HG02970 (cell line): ENCODE measurements at regions not wholly inside any gene's neighbourhood (a gene's known extent, or its start where the extent isn't known, plus 50 kb on each side); places are given as distances from the start of the nearest gene placed in this dataset.

Experiments
- ATAC-seq: cut with Tn5 transposase; IDR thresholded peaks from one replicate; pipeline ENCODE4 v1.9.1; 2021; ENCODE audit warnings: mild to moderate bottlenecking, moderate library complexity, moderate number of reproducible peaks; ENCODE audit not compliant: unreplicated experiment, low FRiP score

DNA sequence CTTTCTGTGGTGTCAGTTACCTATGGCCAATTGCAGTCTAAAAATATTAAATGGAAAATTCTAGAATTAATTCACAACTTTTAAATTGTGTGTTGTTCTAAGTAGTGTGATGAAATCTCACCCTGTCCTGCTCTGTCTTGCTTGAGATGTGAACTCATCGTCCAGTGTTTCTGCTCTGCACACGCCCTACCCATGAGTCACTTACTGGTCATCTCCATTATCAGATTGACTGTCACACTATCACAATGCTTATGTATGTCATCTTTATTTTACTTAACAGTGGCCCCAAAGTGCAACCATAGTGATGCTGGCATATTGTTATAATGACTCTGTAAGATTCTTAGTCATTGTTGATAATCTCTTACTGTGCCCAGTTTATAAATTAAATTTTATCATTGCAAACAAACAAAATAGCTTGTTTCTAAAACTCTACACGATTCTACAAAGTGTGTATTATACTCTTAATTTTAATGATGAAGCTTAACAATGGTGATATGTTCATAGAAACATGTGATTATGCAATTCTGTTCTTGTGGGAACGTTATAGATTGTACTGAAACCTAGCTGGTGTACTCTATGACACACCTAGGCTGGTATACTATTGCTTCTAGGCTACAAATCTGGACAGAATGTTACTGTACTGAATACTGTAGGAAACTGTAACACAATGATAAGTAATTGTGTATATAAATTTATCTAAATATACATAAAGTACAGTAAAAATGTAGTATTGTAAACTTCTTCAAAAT is 1086.8 kb upstream of the PIK3C3 start:
- ATAC-seq = no peak

DNA sequence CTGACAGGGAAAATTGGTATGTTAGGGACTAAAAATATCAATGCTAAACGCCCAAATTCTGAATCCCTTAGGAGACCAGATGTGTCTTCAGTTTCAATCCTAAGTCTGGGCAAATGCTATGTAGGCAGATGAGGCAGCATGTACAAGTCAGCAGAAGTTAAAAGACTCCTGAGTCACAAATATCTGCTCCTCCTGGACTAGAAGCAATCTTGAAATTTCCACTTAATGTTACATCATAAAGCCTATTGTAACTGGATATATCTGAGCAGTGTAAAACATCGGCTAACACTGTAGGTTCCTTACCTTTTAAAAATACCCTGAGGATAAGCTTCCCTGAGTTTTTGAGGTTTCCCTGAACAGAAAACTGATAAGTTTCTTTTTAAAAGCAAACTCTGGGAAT is 1087.6 kb upstream of the PIK3C3 start:
- ATAC-seq = no peak

DNA sequence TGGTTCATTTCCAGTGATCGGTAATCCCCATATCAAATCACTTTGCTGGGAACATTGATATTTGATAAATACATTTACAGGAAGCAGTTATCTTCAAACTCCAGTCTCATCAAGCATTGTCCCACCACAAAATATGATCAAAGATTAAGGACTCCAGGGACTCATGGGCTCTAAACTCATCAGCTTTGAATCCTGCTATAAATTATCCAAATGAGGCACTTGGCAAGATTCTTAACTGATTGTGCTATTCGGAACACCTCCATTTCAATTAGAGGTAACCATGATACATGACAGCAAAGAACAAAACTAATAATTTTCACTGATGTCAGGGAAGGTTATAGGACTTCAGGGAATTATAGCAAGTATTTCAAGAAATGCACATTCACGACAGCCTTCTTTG is 1088.1 kb upstream of the PIK3C3 start:
- no peak for ATAC-seq

DNA sequence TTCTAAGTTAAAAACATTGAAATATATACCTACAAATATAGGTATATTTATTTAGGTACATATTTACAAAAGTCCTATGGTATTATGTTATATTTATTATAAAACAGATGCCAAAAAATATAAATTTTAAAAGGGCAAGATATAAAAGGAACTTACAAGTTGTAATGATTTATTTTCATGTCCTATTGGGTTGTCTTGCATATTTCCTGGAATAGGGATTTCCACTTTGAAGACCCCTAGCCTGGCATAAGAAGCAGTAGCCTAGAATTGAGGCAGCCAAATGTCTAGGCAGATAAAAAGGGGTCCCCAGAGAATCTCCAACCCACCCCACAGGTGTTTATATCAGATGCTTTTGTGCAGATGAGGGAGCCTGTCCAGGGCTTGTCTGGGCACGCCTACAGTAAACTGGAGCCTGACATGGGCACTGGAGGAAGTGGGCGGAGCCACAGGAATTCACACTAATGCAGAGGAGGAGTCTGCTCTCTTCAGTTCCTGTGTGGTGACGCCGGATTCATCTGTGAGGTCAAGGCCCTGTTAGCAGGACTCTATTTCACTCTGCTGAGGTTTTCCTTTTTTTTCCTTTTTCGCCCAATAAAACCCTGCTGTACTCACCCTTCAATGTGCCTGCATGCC is 1088.9 kb upstream of the PIK3C3 start:
- ATAC-seq = no peak

DNA sequence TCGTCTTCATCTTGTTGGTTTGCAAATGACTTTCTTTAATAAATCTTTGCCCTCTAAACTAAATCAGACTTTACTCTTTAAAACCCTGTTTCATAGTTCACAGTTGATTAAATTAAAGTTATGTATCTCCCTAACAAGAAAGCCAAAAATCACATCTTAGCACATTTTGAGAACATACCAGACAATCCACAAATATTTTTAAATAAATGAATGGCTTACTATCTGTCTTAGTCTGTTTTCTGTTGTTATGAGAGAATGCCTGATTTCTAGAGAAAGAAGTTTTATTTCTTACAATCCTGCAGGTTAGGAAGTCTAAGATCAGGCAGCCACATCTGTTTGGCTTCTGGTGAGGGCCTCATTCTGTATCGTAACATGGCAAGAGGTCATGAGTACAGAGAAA is 1090.2 kb upstream of the PIK3C3 start:
- ATAC-seq = no peak

DNA sequence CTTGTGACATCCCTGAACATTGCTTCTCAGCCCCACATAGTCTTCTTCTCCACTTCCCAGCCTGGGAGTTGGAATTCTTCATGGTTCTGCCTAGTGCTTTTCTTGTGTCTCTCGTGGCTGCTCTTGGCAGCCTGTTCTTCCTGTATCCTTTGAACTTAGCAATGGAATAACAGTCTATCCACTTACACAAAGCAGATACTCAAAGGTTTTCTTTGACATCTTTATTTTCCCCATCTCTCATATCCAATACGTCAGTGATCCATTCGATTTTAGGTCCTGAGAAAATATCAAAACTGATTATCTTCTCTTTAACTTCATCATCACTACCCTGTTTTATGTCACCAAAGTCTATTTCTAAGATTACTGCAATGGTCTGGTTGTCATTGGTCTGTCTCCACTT is 1091.2 kb upstream of the PIK3C3 start:
- ATAC-seq = no peak

DNA sequence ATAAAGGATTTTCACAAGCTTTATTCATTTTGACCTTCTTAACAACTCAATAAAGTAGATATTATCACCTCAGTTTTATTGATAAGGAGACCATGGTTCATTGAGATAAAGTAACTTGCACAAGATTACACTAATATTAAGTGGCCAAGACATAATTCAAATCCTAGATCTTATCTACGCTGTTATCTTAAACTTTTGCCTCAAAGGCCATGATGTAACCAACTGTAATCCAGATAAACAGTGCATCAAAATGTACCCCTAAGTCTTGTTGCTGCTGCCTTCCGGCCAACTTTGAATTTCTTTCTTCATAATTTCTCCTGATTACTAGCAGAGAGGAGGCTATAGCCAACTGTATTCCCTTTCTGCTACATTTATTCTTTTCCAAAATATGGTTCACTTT is 1094.8 kb upstream of the PIK3C3 start:
- no peak for ATAC-seq

DNA sequence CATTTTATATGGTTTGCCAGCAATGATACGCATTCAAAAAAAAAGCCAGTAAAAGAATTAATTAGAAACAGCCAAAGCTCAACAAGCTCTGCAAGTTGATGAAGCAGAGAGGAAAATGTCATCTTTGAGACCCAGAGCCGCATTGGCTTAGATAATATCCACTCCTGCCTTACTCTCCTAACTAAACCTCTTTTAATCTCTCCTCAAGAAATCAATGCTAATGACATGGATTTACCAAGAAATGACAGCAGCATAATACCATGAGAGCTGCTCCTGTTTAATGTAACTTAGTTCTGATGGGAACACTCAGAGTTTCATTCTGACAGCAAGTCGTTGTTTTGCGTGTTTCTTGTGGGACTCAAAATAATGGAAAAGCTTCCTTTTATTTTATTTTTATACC is 1099.4 kb upstream of the PIK3C3 start:
- no peak for ATAC-seq

DNA sequence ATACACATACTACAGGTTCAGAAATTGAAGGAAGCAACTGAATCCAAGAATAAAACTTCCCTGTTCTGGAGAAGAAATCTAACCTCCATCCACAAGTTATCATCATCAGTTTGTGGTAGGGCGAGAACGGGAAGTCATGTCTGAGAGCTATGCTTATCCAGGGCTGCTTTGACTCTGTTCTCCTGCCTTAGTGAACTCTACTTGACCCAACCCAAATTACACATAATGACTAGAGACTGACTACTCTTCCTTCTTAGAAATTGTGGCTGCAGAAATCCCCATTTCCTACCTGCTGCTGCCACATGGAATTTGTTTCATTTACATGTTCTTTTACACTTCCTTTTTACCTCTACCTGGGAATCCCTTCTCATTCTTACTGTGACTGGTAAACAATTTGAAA is 1102.6 kb upstream of the PIK3C3 start:
- no peak for ATAC-seq

DNA sequence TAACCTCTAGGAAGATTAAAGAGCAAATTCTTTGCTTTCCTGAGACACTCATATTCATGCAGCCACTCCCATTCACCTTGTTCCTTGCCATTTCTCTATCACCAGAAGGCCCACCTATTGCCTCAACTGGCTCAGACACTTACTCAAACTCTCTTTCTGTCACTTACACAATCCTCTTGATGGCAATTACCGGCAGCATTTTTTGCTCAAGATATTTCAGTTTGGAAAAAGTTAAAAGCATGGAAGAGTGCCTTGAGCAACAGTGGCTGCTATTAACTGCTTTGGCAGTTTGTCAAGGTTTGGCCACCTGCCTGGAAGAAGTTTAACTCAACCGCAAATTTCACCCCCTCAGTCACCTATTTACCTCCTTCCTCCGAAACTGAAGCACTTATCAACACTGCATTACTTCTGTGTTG is 1104.0 kb upstream of the PIK3C3 start:
- no peak for ATAC-seq

DNA sequence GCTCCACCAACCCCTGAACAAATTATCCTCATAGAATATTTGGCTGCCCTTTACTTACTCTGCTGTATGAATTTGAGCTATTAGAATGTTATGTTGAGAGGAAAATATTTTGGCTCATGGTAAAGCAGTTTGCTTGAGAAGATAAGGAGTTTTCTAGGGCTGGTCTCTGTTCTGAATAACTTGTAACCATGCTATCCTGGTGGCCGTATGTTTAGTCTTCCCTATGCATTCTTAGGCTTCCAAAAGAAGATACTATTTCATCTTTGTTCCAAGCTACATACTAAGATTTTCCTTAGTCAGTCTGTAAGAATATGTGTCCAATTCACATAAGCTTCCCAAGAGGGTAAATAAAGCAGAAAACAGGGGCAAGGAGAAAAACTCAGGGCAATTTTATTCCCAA is 1105.1 kb upstream of the PIK3C3 start:
- no peak for ATAC-seq

DNA sequence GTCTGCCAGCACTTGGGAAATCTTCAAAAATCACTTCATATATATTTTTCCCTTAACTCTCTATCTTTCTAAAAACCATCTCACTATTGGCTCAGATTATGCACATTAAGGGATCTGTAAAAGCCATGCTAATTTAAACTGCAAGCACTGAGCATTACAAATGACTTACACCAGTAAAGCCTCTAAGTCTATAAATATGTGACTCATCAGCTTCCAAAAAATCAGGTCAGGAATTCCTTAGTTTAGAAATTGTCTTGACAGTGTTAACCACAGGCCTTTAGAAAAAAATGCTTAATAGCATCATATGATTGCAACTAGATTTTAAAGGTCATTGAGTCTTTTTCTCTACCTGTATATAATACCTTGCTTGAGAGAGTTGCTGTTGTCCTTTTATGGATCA is 1113.6 kb upstream of the PIK3C3 start:
- ATAC-seq = no peak

DNA sequence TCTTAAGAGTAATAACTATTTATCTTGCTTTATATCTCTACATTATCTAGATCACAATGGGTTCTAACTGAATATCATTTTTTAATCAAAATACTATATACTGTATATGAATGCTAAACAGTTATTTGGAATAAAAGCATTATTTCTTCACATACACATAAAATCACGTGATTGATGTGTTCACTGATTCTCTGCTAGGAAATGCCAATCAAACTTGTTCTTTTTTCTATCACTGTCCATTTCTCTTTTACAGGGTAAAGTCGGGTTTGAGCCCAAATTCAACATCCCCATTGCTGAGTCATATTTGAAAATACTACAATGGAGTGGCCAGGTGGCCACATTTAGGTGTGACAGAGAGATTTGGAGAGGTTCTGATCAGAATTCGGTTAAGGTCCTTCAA is 1114.0 kb upstream of the PIK3C3 start:
- ATAC-seq = no peak

DNA sequence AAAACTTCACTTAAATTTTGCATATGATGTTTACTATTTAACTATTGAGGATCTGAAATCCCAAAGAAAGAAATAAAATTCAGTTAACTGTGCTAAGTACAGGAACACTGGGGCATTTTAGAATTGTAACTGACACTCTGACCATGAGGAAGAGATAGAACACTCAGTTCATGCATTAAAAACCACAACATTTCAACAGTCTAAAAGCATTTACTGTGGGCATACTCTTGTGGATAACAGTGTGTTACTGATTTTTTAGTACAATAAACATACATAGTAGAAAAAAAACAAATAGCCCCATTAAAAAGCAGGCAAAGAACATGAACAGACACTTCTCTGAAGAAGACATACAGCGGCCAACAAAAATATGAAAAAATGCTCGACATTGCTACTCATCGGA is 1122.7 kb upstream of the PIK3C3 start:
- ATAC-seq = no peak

DNA sequence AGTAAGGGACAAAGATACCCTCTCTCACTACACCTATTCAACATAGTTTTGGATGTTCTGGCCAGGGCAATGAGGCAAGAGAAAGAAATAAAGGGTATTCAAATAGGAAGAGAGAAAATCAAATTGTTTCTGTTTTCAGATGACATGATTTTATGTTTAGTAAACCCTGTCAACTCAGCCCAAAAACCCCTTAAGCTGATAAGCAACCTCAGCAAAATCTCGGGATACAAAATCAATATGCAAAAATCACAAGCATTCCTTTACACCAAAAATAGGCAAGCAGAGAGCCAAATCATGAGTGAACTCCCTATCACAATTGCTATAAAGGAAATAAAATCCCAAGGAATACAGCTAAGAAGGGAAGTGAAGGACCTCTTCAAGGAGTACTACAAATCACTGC is 1130.7 kb upstream of the PIK3C3 start:
- no peak for ATAC-seq

DNA sequence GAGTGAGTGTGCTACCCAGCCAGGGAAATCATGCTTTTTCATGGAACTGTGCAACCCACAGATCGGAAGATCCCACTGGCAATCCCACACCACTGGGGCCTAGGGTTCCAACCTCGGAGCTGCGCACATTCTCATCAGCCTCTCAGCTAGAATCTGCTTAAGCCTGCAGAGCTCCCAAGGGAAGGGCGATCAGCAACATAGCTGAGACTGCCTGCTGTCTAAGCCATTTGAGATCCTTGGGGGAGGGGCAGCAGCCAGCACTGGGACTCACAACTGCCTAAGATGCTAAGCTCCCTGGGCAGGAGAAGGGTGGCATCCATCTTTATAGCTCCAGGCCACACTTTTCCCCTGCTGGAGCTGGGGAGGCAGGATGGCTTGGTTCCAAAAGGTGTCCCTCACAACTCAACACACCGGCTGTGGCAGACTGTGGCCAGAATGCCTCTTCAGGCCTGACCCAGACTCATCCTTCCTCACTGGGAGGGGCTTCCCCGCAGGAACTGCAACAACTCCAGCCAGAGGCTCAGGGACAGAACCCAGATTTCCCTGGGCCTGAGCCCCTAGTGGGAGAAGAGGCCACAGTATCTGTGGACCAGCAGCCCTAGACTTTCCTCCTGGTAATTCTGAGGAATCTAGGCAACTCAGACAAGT is 1133.3 kb upstream of the PIK3C3 start:
- no peak for ATAC-seq

DNA sequence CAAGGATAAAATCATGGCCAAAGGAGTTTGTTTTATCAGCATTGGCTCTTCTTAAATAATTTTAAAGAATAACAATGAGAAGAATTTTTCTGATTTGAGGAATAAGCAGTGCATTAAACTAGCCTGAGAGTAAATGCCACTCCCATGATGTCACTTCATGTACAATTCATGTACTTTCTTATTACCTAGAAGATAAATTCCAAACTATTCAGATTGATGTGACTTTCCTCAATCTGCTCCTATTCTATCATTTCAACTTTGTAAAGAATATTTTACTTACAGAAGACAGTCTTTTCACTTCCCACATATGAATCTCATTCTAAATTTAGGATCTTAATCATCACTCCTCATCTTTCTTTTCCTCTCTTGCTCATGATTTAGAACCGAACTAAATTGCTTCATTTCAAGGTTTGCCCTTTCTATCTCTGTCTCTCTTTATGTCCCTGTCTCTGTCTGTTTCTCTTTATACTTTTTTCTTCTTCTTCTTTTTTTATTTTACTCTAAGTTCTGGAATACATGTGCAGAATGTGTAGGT is 1142.0 kb upstream of the PIK3C3 start:
- no peak for ATAC-seq

DNA sequence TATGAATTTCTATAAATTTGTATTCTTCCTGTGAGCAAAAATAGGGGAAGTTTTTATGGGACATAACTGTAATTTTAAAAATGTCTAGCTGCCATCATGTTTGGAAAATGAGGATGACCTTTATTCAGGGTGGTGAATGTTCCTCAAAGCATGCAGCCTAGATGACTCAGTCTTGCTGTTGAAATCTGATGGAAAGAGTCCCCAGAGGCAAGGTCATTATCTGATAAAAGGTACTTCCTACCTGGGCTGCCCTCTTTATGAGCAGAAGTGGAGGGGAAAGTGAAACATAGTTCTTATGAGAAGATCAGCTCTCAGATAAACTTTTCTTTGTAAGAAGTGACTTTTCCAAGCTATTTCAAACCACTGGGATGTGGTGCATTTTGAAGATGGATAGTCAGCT is 1144.7 kb upstream of the PIK3C3 start:
- no peak for ATAC-seq

DNA sequence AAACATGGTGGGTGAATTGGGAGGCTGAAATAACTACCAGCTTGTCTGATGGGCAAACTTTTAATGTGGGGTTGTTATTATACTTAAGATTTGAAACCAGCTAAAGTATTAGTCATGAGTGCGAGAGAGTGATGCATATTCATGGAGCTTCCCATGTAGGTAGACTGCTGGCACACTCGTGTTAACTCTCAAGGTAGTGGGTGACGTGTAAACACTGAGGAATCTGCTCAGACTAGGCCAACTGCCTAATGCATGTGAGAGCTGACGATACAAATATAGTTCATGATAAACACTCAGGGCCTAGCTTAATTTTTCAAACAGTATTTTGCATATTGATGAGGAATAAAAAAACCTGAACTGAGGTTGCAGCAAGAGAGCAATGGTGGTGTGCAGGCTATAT is 1165.7 kb upstream of the PIK3C3 start:
- ATAC-seq = no peak

DNA sequence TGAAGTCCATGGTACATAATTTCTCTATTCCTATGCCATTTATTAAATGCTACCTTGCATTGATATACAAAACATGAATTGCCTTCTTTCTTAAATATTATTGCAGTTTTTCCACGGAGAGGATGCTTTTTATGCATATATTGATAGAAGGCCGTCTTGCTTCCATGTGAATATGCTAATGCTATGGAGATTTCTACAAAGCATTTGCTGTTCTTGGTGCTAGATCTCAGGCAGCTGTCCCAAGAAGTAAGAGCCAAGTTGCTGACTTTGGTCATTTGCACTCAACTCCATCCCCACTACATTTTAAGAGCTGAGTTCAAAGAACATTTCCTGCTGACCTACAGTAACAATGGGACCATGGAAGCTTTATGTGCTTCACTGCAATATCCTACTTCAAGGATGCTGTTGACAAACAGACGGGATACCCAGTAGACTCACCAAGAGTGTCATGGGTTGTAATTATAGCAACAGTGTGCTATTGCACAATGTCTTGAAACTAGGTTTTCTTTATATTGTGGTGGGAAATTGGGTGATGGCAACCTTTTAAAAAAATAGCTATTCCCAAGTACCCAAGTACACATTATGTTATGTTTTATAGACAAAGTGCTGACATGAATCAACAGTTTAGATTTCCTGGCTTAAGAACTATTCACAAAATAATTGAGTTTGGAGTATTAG is 1172.4 kb upstream of the PIK3C3 start:
- ATAC-seq = no peak

DNA sequence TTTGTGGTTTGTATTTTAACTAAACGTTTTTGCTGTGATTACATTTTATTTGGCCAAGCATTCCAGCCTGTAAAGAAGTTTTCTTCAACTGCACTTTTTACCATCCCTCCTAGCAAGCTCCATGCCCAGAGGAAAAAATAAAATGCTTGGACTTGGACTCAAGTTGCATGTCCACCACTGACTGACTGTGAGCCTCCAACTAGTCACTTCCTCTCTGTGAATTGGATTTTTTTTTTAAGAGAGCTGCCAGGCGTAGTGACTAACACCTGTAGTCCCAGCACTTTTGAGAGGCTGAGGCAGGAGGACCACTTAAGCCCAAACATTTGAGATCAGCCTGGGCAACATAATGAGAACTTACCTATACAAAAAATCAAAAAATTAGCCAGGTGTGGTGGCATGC is 1185.2 kb upstream of the PIK3C3 start:
- ATAC-seq = no peak
